Suprapubic skin (tissue), 3 donors: ENCODE measurements at regions not wholly inside any gene's neighbourhood (a gene's known extent, or its start where the extent isn't known, plus 50 kb on each side); places are given as distances from the start of the nearest gene placed in this dataset.

Source experiments
- CTCF ChIP-seq, 2 donors: fragments of 200-600 bp in 1 of 2; fragments of 450-650 bp in 1 of 2; sonication (generic) in 1 of 2; IDR thresholded peaks; one replicate each; pipeline ENCODE4 v1.5.1; 2016 to 2019; ENCODE audit warnings: antibody characterized with exemption in 2 of 2, mild to moderate bottlenecking in 1 of 2, moderate library complexity in 1 of 2
- EP300 ChIP-seq: sonication (generic); formaldehyde crosslinking; IDR thresholded peaks from one replicate; pipeline ENCODE4 v1.6.1; 2017; ENCODE audit warnings: antibody characterized with exemption
- POLR2A ChIP-seq, 2 donors: fragments of 450-650 bp; IDR thresholded peaks; one replicate each; pipeline ENCODE4 v1.6.1; 2017; ENCODE audit warnings: antibody characterized with exemption in 2 of 2, mild to moderate bottlenecking in 2 of 2, moderate library complexity in 2 of 2

- TF ChIP-seq EP300 (no peak), POLR2A (IDR thresholded peaks at IDR 0.05) (no peak), CTCF (IDR thresholded peaks at IDR 0.05) (no peak)
These were observed 472.2 kb downstream of the SOX6 start for GRCh38 chr11:15884141-15884540.
